ENCODE measurements at regions not wholly inside any gene's neighbourhood (a gene's known extent, or its start where the extent isn't known, plus 50 kb on each side); places are given as distances from the start of the nearest gene placed in this dataset.

DNA sequence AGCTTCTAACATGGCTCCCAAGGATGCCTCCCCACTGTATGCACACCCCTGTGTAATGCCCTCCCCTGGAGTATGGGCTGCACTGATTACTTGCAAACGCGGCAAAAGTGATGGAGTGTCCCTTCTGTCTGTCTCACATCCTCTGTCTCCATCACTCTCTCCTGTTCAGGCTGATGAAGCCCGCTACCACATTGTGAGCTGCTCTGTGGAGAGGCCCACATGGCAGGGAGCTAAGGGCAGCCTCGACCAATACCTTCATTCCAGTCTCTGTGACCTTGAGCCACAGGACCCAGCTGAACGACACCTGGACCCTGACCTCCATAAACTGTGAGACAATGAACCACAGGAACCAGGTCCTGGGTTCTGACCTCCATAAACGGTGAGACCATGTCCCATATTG, 154.1 kb upstream of the ETV3 start:
- H3K4me3 ChIP-seq (replicated peaks in 1 of 4; ENCODE audit: control extremely low read depth in 1 of 4, insufficient read depth in 1 of 4, low read depth in 3 of 4, low read length in 4 of 4): no peak overlapping the region
- no peaks in the 10 kb centered on the region for H4K20me1 ChIP-seq (ENCODE audit: control insufficient read depth, extremely low read depth, insufficient read depth, low read length)
- no peaks in the 10 kb centered on the region for H3K79me2 ChIP-seq (ENCODE audit: control insufficient read depth, insufficient read depth, low read length)
- no peak for TF ChIP-seq EZH2 (IDR thresholded peaks at IDR 0.05; ENCODE audit: low read length, missing control alignments)
- TF ChIP-seq, protein P1, sequence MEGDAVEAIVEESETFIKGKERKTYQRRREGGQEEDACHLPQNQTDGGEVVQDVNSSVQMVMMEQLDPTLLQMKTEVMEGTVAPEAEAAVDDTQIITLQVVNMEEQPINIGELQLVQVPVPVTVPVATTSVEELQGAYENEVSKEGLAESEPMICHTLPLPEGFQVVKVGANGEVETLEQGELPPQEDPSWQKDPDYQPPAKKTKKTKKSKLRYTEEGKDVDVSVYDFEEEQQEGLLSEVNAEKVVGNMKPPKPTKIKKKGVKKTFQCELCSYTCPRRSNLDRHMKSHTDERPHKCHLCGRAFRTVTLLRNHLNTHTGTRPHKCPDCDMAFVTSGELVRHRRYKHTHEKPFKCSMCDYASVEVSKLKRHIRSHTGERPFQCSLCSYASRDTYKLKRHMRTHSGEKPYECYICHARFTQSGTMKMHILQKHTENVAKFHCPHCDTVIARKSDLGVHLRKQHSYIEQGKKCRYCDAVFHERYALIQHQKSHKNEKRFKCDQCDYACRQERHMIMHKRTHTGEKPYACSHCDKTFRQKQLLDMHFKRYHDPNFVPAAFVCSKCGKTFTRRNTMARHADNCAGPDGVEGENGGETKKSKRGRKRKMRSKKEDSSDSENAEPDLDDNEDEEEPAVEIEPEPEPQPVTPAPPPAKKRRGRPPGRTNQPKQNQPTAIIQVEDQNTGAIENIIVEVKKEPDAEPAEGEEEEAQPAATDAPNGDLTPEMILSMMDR (conservative IDR thresholded peaks at IDR 0.05 in 1 of 2, IDR thresholded peaks at IDR 0.05 in 1 of 2; ENCODE audit: low read depth in 1 of 2, low read length in 2 of 2): no peak
- H3K4me2 ChIP-seq (ENCODE audit: extremely low read depth, insufficient read depth, low read length): no peak overlapping the region
- no peak overlapping the region for H3K27ac ChIP-seq (ENCODE audit: insufficient read depth, low read length)
- H2AFZ ChIP-seq (ENCODE audit: low read length): no peak overlapping the region
- H3K27me3 ChIP-seq (ENCODE audit: control insufficient read depth, insufficient read depth, low read length): no peaks in the 10 kb centered on the region
- H3K9me3 ChIP-seq (ENCODE audit: control insufficient read depth, insufficient read depth, low read depth, low read length): no peaks in the 10 kb centered on the region
- no peak for DNase-seq (ENCODE audit: low read depth in 2 of 2)
- no peaks in the 10 kb centered on the region for H3K36me3 ChIP-seq (ENCODE audit: control insufficient read depth, insufficient read depth, low read length)
- no peaks in the 10 kb centered on the region for H3K4me1 ChIP-seq (ENCODE audit: control insufficient read depth, extremely low read depth, insufficient read depth, low read length)
- H3K9ac ChIP-seq (ENCODE audit: insufficient read depth, low read length): no peak overlapping the region

DNA sequence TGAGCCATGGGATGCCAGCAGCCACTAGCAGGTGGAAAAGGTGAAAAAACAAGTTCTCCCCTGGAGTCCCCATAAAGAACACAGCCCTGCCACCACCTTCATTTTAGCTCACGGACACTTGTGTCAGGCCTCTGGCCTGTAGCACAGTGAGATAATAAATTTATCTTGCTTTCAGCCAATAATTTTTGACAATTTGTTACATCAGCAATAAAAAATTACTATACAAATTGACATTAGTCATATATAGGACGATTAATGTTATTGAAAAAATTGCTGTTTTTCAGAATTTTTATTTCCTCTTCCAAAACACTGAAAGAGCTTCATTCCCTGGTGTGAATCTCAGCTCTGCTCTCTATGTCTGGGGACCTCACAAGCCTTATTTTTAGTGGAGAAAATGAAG, 152.9 kb upstream of the ETV3 start:
- H3K4me1 ChIP-seq (ENCODE audit: control insufficient read depth, extremely low read depth, insufficient read depth, low read length): no peaks in the 10 kb centered on the region
- no peaks in the 10 kb centered on the region for H3K27me3 ChIP-seq (ENCODE audit: control insufficient read depth, insufficient read depth, low read length)
- no peaks in the 10 kb centered on the region for H4K20me1 ChIP-seq (ENCODE audit: control insufficient read depth, extremely low read depth, insufficient read depth, low read length)
- no peaks in the 10 kb centered on the region for H3K79me2 ChIP-seq (ENCODE audit: control insufficient read depth, insufficient read depth, low read length)
- H3K27ac ChIP-seq (ENCODE audit: insufficient read depth, low read length): no peak overlapping the region
- no peak overlapping the region for H2AFZ ChIP-seq (ENCODE audit: low read length)
- H3K9me3 ChIP-seq (ENCODE audit: control insufficient read depth, insufficient read depth, low read depth, low read length): no peaks in the 10 kb centered on the region
- DNase-seq (ENCODE audit: low read depth in 2 of 2): no peak
- no peak overlapping the region for H3K4me2 ChIP-seq (ENCODE audit: extremely low read depth, insufficient read depth, low read length)
- no peaks in the 10 kb centered on the region for H3K36me3 ChIP-seq (ENCODE audit: control insufficient read depth, insufficient read depth, low read length)
- no peak overlapping the region for H3K9ac ChIP-seq (ENCODE audit: insufficient read depth, low read length)
- no peak overlapping the region for H3K4me3 ChIP-seq (replicated peaks in 1 of 4; ENCODE audit: control extremely low read depth in 1 of 4, insufficient read depth in 1 of 4, low read depth in 3 of 4, low read length in 4 of 4)
- no peak for TF ChIP-seq EZH2 (IDR thresholded peaks at IDR 0.05; ENCODE audit: low read length, missing control alignments)
- TF ChIP-seq, protein P1 (conservative IDR thresholded peaks at IDR 0.05 in 1 of 2, IDR thresholded peaks at IDR 0.05 in 1 of 2; ENCODE audit: low read depth in 1 of 2, low read length in 2 of 2): no peak

DNA sequence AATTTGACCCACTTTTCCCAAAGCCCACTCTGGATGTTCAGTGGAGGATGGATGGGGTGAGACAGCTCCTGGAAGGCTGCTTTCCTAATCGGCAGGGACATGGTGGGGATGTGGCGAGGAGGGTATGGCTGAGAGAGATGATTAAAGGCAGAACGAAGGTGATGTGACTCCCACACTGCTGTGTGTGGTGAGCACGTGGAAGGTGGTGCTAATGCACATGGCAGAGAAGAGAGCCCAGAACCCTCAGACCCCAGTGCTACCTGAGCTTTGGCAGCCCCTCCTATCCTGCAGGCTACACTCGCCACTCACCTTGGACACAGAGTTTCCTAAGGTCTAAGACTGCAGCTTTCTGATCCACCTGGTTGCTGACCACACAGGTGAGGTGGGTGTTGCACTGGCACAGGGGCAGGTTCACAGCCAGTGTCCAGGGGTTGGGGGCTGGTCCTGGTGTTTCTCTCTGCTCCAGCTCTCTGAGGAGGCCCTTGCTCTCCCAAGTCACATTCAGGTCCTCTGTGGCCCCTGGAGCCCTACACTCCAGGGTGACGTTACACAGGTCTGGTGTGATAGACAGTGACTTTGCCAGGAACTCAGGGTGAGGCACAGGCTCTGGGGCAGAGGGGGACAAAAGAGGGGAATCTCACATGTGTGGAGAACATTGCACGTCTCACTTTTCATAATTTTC, 151.4 kb upstream of the ETV3 start:
- Histone ChIP-seq H4K20me1 (ENCODE audit: control insufficient read depth, extremely low read depth, insufficient read depth, low read length) (no peaks in the 10 kb centered on the region), H3K4me1 (ENCODE audit: control insufficient read depth, extremely low read depth, insufficient read depth, low read length) (no peaks in the 10 kb centered on the region), H2AFZ (ENCODE audit: low read length) (no peak overlapping the region), H3K9me3 (ENCODE audit: control insufficient read depth, insufficient read depth, low read depth, low read length) (no peaks in the 10 kb centered on the region), H3K9ac (ENCODE audit: insufficient read depth, low read length) (no peak overlapping the region), H3K27me3 (ENCODE audit: control insufficient read depth, insufficient read depth, low read length) (no peaks in the 10 kb centered on the region), H3K27ac (ENCODE audit: insufficient read depth, low read length) (no peak overlapping the region), H3K4me2 (ENCODE audit: extremely low read depth, insufficient read depth, low read length) (no peak overlapping the region), H3K4me3 (replicated peaks in 1 of 4; ENCODE audit: control extremely low read depth in 1 of 4, insufficient read depth in 1 of 4, low read depth in 3 of 4, low read length in 4 of 4) (no peak overlapping the region), H3K36me3 (ENCODE audit: control insufficient read depth, insufficient read depth, low read length) (no peaks in the 10 kb centered on the region), H3K79me2 (ENCODE audit: control insufficient read depth, insufficient read depth, low read length) (no peaks in the 10 kb centered on the region)
- DNase-seq (ENCODE audit: low read depth in 2 of 2): no peak
- TF ChIP-seq, protein P1 (conservative IDR thresholded peaks at IDR 0.05 in 1 of 2, IDR thresholded peaks at IDR 0.05 in 1 of 2; ENCODE audit: low read depth in 1 of 2, low read length in 2 of 2): no peak
- TF ChIP-seq EZH2 (IDR thresholded peaks at IDR 0.05; ENCODE audit: low read length, missing control alignments): no peak

All from fibroblast of lung (primary cell).